ENCODE measurements at regions not wholly inside any gene's neighbourhood (a gene's known extent, or its start where the extent isn't known, plus 50 kb on each side); places are given as distances from the start of the nearest gene placed in this dataset.
"Not testable (repeated sequence)": the region's sequence is repeated elsewhere in the genome, so short reads cannot be mapped to it uniquely, and the experiment has no call there.

GRCh38 chr18:65671621-65672415 is 79.0 kb upstream of the CDH7 start:
- no peak for DNase-seq

DNA sequence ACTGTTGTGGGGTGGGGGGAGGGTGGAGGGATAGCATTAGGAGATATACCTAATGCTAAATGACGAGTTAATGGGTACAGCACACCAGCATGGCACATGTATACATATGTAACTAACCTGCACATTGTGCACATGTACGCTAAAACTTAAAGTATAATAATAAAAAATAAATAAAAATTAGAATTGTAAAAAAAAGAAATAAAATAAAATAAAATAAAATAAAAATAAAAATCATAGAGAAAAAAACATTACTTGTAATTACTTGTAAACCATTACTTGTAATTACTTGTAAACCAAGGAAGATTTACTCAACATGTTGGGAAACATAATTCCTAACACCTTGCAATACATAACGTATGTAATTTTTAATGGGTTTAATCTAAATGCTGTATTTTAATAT is 80.7 kb upstream of the CDH7 start:
- not testable (repeated sequence) for DNase-seq

- no peak for DNase-seq
Observed at GRCh38 chr18:65661391-65661790, 89.4 kb upstream of the CDH7 start.

DNA sequence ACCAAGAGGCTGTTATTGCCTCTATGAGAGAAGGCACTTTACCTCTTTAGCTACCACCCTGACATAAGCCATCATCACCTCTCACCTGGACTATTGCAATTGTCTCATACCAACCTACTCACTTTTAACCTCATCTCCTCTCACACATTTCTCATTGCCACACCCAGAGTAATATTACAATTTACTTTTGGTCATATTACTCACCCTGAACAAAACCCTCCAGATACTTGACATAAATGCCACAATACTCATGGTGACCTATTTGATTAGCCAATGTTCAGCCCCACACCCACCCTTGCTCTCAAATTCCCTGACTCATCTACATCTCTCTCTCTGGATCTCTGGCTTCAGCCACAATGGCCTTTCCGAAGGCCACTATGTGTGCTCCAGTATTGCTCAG is 90.9 kb upstream of the CDH7 start:
- DNase-seq: no peak

DNA sequence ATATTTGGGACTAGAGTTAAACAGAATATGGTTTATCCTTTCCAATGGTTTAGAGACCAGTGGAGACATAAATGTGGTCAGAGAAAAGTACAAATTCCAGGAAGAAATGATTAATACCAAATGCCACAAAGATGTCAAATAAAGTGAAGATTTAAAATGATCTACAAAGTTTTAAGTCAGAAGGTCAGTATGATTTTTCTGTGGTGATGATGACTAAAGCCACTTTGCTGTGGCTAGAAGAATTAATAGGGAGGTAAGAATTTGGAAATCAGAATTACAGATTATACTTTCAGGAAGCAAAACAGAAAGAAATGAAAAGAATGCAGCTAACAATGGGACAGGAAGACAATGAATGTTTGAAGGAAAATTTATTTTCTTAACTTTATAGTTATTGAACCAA is 91.5 kb upstream of the CDH7 start:
- DNase-seq: no peak

DNA sequence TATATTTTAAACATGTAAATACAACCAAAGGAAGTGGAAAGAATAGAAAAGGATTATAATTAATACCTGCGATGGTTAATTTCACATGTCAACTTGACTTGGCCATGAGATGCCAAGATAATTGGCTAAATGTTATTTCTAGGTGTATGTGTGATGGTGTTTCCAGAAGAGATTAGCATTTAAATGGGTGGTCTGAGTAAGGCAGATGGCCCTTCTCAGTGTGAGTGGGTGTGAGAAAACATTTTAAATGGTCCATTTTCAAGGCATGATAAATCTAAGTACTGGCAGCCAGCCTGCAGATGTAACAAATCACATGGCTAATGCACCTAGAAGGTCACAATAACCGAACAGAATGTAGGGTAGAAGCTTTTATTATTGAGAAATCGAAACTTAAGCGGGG is 99.6 kb upstream of the CDH7 start:
- no peak for DNase-seq

DNA sequence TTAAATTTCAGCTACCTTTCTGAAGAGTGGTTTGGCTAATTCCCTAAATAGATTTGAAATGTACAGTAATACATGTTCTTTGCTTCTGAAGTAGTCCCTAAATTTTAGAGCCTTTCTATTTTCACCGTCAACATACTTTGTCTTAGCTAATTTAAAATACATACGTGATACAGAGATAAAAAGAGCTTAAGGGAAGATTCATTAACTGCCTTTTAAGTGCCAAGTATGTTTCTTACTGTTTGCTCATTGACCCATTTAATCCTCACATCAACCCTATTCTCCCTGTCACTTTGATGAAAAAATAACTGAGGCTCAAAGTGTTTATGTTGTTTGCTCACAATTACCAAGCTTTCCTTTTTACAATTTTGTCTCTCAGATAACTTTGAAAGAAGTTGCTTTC is 118.6 kb upstream of the CDH7 start:
- no peak for DNase-seq

GRCh38 chr18:65631766-65632165 is 119.0 kb upstream of the CDH7 start:
- DNase-seq: no peak

GRCh38 chr18:65628390-65628789 is 122.4 kb upstream of the CDH7 start:
- DNase-seq: no peak

GRCh38 chr18:65623676-65624075 is 127.1 kb upstream of the CDH7 start:
- DNase-seq: no peak

- no peak for DNase-seq
Observed at GRCh38 chr18:65622436-65622835, 128.4 kb upstream of the CDH7 start.

- DNase-seq: no peak
Observed at GRCh38 chr18:65620076-65620696, 130.6 kb upstream of the CDH7 start.

GRCh38 chr18:65610939-65611338 is 139.9 kb upstream of the CDH7 start:
- DNase-seq: no peak

DNA sequence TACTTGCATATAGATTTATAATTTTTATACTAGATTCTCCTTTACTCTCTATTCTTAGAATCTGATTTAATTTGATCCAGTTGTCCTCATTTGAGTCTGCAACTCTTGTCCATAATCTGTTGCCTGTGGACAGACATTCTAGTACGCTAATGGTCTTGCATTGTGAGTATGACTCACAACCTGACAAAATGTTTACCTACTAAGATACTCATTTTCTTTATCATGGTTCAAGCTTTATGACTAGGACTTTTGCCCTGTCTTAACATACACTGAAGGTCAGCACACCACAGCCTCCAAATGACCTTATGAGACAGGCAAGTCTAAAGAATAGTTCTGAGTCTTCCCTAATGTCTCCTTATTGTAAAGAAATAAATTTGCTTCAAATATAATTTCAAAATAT is 142.3 kb upstream of the CDH7 start:
- DNase-seq: no peak

GRCh38 chr18:65607161-65607560 is 143.7 kb upstream of the CDH7 start:
- no peak for DNase-seq

- no peak for DNase-seq
Observed at GRCh38 chr18:65606551-65607130, 144.2 kb upstream of the CDH7 start.

DNA sequence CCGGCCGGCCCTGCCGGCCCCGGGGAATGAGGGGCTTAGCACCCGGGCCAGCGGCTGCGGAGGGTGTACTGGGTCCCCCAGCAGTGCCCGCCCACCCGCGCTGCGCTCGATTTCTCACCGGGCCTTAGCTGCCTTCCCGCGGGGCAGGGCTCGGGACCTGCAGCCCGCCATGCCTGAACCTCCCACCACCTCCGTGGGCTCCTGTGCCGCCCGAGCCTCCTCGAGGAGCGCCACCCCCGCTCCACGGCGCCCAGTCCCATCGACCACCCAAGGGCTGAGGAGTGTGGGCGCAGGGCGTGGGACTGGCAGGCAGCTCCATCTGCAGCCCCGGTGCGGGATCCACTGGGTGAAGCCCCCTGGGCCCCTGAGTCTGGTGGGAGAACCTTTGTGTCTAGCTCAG is 145.5 kb upstream of the CDH7 start:
- not testable (repeated sequence) for DNase-seq

DNA sequence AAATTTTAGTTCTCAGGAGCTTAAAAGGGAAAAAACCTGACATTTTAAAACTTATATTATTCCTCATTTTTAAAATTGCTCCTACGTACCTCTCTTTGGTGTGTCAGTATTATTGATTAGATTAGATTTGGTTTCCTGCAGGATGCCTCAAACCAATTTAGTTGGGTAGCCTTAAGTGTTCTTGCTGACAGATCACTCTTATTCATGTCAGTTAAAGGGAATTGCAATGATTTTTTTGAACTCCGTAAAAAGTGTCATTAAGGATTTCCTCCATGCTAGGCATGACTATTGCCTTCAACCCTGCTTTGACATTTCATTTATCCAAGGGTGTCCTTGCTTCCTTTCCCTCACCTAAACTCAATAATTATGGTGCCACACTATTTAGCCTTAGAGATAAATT is 149.0 kb upstream of the CDH7 start:
- no peak for DNase-seq

- no peak for DNase-seq
Observed at GRCh38 chr18:65592435-65592834, 158.4 kb upstream of the CDH7 start.

DNA sequence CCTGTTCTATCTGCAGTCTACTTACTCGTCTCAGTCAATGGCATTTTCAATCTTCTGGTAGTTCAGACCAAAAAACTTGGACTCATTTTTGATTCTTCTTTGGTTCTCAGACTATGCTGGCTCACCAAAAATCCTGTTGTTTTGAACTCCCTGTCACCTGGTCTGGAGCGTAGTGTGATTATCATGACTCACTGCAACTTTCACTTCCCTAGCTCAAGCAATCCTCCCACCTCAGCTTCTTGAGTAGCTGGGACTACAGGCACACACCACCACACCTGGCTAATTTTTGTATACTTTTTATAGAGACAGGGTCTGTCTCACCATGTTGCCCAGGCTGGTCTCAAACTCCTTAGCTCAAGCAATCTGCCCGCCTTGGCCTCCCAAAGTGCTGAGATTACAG is 163.3 kb upstream of the CDH7 start:
- DNase-seq: no peak

- not testable (repeated sequence) for DNase-seq
Observed at GRCh38 chr18:65582094-65582493, 168.7 kb upstream of the CDH7 start.

GRCh38 chr18:65568866-65569265 is 181.9 kb upstream of the CDH7 start:
- DNase-seq: no peak

GRCh38 chr18:65567372-65567771 is 183.4 kb upstream of the CDH7 start:
- DNase-seq: no peak

DNA sequence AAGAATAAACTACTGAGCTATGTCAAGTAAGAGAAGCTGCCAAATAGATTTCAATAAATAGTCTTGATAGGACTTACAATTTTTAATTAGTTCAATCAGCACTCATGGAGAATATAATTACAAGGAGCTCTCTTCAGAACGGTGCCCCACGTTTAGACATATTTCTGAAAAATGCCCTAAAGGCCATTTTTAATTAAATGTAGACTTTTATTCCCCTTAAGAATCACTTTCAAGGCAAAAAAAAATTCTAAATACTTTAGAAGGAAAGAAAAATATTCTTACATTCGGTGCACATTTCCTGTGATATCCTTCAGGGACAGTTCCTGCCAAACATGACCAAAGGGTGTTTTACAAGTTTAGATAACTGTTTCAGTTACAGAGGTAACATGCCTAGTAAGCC is 202.5 kb upstream of the CDH7 start:
- DNase-seq: no peak

- DNase-seq: no peak
Observed at GRCh38 chr18:65547046-65547445, 203.8 kb upstream of the CDH7 start.
